ENCODE measurements at regions not wholly inside any gene's neighbourhood (a gene's known extent, or its start where the extent isn't known, plus 50 kb on each side); places are given as distances from the start of the nearest gene placed in this dataset.

GRCh38 chr17:77332034-77332971 lies 191.5 kb downstream of the SEC14L1 start (continued):
- no peak for TF ChIP-seq NANOG (IDR thresholded peaks at IDR 0.05; ENCODE audit: insufficient read depth, low read depth, low read length, poor library complexity, severe bottlenecking)
- TF ChIP-seq MAX (IDR thresholded peaks at IDR 0.05) = no peak
